ENCODE measurements at regions not wholly inside any gene's neighbourhood (a gene's known extent, or its start where the extent isn't known, plus 50 kb on each side); places are given as distances from the start of the nearest gene placed in this dataset.
A peak's percentile ranks its signal among the peaks of the same experiment; 100 is the strongest.
"Not testable (repeated sequence)": the region's sequence is repeated elsewhere in the genome, so short reads cannot be mapped to it uniquely, and the experiment has no call there.

DNA sequence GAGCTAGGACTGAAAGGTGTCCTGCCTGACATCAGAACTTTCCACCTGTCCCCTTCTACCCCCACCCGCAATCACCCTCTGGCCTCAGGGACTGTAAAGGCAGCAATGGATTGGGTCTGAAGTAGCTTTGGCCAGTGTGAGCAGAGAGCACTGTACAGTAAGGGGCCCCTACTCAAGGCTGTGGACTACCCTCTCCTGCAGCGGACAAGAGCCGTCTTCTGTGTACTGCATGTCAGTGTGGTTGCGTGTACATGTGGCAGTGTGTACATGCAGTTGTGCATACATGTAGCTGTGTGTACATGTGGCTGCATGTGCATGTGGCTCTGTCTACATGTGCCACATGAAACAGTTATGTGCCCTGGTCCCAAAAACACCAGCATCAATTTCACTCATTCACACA is 205.9 kb upstream of the LINGO1 start:
- DNase-seq: no peak

DNA sequence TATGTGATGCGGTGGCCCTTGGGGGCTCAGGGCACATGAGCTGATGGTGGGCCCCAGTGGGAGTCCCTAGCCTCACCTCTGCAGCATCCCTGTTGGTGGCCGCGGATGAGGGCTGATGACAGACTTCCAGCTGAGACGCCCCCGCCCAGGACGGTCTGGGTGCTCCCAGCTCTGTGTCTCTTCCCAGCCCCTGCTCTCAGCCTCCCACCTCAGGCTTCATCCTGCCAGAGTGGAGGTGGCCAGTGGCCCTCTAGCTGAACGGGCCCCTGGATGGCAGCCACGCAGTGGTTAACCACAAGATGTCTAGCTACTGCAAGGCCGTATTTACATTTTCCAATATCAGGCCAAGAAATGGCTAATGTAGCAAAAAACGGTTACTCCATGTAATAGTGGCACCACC is 205.3 kb upstream of the LINGO1 start:
- DNase-seq: no peak

DNA sequence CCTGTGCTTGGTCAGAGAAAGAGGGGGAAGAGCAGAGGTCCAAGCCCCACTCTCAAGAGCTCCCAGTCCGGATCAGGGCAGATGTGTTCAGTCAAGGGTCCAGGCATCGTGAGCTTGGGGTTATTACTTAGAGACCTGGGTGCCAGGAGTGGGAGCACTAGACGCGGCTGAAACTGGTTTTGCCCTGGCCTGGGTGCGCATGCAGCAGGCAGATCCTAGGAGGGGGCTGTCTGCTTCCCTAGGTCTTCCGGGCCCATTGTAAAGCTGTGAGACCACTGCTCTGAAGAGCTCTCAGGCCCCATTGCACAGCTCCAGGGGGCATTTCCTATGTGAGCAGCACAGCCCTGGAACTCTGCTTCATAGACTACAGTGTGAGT is 204.9 kb upstream of the LINGO1 start:
- no peak for DNase-seq

DNA sequence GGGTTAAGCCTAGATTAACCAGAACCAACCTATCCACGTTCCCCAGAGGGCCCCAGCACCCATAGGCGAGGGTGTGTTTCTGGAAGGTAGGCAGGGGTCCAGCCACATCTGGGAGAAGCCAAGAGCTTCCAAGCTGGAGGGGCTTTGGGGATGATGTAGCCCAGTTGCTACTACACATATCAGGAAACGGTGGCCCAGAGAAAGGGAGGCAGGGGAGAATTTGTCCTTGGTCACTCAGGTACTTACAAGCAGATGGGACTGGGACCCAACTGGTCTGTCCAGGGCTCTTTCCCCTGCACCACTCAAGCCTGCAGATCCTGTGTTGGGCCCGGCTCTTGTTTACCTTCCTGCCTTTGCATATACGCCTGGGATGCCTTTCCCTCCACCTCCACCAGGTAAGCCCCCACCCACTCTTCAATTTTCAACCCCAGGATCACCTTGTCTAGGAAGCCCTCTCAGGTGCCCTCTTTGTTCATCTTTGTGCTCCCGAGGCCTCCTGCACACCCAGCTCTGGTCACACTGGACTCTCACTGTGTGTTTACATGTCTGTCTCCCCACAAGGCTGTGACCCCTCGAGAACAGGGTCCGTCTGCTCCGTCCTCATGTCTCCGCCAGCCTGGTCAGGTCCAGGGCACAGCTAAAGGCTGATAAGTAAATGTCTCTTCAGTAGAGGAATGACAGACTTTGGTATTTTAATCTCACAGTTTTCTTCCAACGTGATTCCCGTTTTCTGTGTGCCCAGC is 204.4 kb upstream of the LINGO1 start:
- DNase-seq: no peak

DNA sequence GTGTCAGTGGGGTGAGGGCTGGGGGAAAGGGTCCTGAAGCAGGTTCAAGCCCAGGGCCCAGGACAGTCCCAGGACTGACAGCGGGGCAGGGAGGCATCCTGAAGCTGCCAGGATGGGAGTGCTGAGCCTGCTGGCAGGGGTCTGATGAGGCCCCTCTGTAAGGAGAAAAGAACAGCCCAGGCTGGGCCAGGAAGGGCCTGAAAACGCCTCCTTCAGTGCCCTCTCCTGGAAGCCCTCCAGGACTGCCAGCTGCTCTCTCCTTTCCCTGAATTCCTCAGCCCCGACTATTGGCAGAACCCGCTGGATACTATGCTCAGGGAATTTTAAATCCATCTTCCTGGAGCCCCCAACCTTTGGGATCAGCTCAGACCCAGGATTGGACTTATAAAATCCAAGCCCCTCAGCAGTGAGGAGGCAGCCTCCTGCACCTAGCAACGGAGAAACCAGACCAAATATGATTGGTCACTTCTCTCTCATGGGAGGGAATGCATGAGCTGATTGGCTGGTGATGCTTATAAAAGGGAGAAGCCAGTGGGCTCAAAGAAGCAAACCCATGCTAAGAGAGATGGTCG is 203.5 kb upstream of the LINGO1 start:
- DNase-seq: peak; percentile 9

DNA sequence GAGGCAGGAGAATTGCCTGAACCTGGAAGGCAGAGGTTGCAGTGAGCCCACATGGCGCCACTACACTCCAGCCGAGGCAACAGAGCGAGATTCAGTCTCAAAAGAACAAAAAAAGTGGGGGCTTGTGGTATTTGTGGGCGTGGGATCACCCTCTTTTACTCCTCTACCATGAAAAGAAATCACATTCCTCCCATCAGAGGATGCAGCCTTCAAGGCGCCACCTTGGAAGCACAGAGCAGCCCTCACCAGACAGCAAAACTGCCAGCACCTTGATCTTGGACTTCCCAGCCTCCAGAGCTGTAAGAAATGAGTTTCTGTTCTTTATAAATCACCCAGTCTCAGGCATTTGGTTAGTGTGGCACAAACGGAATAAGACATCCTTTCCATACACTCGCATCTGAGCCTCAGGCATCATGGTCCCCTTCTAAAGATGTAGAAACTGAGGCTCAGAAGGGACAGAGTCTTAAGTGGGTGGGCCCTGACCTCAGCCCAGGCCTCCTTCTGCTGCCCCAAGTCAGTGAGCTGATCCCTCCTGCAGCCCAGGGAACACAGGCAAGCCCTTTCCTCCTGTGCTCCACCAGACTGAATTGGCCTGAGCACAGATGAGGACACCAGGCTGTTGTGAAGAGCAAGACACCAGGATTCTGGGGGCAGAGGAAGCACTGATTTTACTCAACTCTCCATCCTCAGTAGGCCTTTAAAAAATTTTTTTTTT is 201.7 kb upstream of the LINGO1 start:
- no peak for DNase-seq

DNA sequence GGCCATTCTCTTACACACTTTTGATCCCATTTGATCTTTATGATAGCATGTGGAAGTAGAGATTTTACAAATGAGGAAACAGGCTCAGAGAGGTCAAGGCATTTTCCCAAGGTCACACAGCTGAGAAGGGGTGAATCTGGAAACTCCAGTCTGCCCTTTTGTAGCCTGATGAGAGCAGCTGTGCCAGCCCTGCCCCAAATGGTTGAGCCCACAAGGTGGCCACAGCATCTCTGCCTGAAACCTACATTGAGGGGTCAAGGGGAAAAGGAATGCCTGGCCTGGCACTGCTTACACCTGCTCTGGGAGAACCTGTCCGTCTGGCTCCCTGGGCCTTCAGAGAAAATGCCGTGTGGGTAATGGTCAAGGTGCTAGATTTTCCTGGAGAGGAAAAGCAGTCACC is 200.2 kb upstream of the LINGO1 start:
- DNase-seq: no peak

DNA sequence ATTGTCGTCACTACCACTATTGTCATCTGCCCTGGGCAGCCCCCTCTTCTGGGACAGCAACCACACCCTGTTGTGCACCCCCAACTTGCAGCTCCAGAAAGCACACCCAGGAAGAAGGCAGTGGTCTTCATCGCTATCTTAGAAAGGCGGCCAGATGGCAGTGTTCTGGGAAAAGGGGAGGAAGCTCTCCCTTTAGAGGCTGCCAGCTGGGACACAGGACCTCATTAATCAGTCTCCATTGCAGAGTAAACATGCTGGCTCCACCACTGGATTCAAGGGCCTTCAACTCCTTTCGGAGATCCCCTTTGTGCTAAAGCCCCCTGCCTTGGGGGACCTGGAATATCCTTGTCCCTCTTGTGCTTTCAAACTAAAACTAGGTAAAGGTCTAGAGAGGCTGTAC is 199.3 kb upstream of the LINGO1 start:
- peak; percentile 78 for DNase-seq

DNA sequence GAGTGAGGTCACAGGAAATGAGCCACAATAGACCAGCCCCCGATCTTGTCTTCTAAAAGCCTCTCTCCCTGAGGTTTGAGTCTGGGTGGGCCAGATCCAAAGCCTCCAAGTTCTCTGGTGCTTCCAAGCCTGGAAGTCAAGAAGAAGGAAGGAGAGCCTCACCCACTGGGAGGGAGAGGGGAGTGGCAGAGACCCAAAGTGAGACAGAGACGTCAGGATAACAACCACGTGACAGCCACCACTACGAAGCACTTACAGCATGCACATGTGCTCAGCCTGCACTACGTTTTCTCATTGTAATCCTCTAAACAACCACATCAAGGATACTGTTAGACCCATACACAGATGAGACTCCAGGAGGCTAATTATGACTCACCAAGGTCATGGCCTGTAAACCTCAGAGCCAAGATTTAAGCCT is 197.3 kb upstream of the LINGO1 start:
- peak; percentile 12 for DNase-seq

DNA sequence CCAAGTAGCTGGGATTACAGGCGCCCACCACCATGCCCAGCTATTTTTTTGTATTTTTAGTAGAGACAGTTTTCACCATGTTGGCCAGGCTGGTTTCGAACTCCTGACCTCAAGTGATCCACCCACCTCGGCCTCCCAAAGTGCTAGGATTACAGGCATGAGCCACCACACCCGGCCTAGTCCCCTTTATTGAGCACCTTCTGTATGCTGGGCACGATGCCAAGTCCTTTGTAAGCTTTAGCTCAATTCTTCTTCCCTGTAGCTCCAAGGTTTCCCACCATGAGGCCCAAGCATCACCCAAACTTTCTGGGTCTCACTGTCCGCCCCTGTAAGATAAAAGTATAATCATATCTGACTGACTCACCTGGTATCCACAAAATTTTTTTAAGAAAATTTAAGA is 196.6 kb upstream of the LINGO1 start:
- DNase-seq: not testable (repeated sequence)

DNA sequence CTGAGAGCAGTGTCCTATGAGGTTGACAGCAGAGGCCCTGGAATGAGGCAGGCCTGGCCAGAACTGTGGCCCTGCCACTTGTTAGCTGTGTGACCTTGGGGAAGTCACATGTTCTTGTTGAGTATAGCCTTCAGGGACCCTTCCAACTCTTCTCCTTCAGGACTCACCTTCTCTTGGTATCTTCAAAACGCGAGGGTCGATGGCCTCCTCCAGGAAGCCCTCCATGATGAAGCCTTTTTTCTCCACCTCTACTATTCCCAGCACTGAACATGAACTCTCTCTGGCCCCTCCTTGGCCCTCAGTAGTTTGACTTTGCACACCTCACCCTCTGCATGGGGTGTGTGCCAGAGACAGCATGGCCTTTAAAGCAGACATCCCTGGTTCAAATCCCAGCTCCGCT is 195.1 kb upstream of the LINGO1 start:
- no peak for DNase-seq

DNA sequence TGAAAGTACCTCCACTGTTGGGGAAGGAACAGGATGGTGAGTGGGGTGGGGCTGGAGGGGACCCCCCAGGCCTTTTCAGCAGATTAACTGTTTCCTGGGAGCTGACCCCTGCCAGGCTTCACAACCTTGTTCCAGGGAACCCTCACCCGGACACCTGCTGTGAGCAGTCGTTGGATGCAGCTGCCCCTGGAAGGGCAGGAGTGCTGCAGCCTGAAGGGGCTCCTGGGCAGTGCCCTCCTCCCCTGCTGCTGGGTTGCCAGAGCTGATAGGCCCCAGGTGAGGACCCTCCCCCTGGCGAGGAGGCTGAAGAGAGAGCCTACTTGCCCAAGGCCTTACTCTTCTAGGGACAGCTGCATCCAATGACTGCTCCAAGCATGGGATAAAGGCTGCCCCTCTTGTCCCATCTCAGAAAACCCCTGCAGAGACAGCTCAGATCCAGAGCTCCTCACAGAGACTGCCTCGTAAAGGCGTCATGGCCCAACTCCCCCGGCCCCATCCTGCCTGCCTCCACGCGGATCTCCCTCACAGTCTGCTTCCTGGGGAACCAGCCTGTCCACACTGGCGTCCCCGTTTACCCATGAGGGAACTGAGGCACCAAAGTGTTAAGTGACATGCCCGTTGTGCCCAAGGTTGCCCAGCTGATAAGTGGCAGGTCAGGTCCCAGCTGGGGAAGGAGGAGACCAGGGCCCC is 193.4 kb upstream of the LINGO1 start:
- no peak for DNase-seq

DNA sequence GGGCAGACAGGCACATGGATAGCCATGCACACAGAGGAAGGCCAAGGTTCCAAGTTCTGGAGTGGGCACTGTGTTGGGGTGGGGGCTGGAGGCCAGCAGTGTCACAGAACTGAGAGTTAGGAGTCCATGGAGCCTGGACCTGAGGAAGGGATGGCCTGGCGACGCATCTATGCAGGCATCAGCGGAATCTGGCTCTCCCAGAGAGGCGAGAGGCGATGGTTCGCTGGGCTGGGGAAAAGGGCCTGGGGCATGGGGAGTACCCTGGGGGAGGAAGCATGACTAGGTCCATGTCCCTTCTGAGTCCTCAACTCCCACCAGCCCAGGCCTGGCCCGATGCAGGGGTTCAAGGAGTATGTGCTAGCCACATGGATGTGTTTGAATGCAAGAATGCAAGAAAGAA is 192.8 kb upstream of the LINGO1 start:
- DNase-seq: no peak

DNA sequence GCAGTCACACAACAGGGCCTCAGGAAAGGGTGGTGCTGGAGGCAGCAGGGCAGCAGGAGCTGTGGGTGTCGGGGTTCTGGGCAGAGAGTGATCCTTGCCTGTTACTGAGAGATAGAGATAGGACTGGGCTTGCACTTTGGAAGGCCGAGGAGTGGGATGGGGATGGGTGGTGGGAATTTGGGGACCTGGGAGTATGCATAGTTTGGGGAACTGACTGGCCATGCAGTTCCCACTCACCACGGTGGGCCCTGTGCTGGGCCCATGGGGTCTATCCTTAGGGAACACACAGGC is 192.5 kb upstream of the LINGO1 start:
- no peak for DNase-seq

DNA sequence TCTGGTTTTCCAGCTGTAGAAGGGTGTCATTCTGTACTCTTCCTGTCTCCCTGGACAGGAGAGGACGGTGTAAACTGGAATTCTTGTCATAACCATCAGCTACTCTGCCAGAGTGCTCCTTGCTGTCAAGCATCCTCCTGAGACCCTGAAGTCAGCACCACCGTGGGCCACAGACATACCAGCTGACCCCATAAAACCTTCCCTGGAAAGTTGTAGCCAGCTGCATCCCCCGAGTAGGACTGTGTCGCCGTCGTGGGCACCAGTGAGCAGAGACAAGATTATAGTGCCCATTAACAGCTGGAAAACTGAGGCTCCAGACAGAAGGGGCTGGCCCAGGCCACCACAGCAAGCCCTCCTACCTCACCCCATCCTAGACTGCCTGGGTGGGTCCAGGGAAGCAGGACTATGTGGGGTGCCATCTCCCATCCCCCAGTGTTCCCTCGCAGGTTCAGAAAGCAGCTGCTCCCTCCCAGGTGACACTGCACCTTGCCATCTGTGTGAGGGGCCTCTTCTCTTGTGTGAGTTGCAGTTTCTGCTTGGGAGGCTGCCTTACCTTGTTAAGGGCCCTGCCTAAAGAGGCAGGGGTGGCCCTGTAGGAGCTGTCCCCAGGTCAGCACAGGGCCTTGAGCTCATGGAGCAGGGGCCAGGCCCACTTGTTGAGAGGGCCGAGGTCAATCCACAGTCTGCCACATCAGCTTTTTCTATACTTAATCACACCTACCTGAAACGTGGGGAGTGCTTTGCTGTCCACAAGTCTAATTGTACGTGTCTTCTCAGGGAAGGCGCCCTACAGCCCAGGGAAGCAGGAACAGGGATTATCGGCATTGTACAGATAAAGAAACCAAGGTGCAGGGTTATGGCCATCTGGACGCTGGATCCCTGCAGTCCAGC is 191.9 kb upstream of the LINGO1 start:
- DNase-seq: no peak

DNA sequence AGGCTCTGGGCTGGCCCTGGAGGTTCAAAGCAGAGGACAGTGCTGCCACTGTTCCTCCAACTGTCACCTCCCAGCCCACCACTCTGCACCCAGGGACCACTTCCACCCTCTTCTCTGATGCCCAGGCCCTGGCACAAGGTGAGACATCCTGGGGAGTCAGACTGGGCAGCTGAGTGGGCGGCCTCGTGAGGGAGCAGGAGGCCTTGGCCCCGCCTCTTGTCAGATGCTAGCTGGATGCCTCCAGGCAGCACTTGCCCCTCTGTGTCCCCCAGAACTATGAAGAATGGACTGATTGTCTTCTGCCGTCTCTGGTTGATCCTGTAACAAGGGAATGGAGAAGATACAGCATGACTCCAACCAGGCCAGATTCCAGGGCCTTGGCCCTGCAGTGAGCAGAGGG is 191.0 kb upstream of the LINGO1 start:
- no peak for DNase-seq

DNA sequence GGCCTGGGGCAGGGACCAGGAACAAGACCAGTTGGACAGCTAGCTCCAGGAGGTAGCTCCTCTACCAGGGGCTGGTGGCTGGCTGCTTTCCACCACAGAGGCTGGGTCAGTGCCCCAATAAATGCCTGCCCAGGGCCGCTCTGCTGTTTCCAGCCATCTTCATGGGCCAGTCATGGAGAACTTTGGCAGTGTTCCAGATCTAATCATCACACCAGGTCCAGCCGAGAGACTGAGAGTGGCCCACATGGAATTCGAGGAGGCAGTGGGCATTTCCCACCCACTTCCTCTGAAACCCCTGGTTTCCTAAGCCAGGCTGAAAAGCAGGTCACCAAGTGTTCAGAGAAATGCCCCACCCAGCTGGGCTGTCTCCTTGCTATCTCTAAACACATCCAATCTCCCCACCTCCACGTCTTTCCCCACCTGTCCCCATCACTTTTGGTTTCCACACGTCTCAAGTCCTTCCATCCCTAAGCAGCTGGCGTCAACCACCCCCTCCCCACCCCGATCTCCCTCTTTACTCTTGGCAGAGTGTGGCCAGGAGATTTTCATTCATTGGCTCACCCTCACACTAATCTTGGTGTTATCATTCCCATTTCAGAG is 190.0 kb upstream of the LINGO1 start:
- peak; percentile 8 for DNase-seq

DNA sequence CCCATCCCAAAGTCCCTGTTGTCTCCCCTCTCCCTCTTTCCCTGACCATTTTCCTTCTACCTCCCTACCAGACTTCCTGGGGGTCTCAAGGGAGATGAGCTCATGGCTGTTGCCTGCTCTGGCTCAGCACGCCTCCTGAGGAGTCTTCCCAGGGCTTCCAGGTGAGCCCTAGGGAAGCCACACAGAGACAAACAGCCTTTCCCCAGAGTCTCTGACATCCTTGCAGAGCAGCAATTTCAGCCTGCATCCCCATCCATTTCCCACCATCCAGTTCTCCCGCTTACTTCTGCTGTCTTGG is 189.2 kb upstream of the LINGO1 start:
- peak; percentile 11 for DNase-seq

DNA sequence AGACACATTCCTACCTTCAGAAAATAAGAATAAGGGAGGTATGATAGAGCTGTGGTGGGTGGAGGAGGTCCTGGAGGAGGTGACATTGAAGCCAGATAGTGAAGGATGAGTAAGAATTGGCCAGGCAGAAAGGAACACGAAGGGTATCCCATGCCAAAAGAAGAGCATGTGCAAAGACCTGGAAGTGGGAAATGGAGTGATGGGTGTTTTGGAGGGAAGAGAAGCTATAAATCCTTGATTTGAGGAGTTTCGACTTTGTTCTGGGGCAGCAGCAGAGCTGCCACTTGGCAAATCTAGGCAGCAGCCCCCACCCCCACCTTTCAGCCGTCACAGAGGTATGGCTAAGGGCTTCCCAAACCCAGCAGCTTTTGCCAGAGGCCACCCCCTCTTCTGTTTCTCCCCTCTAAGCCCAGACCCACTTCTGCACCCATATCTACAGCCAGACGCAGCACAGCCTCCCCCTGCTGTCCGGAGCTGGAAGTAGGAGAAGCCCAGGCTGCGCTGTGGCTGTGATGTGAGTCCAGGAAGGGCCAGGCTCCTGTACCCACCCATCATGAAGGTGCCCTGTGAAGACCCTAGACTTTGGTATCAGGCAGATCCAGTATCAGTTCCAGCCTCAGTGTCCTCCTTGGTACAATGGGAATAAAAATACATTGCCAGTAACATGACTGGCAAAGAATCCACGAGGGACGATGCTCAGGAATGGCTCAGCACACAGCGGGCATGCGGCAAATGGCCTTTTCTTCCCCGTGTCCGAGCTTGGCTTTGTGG is 188.7 kb upstream of the LINGO1 start:
- peak; percentile 64 for DNase-seq

DNA sequence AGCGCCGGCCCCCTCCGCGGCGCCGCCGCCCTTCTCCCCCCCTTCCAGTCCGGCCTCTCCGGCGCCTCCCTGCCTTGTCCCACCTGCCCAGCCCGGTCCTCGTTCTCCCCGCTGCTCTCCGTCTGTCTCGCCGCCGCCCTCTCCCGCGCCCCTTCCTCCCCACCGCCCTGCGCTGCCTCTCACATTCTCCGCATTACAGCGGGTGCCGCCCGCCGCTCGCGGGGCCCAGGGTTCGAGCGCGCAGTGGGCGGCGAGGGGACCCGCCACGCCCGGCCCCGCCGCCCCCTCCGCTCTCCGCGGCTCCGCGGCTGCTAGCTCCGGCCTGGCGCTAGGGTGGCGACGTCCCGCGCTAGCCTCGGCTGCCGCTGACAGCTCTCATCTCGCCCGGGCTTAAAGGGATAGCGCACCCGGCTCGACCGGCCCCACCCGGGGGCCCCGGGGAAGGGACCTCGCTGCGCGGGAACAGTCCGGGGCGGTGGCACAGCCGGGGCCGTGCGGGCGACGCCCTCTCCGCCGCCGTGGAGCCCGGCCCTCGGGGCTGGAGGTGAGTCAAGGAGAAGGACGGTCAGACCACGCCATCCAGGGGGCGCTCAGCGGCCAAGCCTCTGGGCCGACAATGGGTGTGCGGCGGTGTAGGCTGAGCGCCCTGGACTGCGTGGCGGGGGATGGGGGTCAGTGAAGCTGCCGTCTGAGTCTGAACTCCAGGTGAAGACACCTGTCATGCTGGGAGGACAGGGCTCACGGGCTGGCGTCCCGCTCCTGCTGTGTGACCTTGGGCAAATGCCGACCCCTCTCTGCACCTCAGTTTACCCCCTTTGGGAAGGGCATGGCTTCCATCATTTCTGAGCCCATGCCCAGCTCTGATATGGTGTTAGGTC is 187.4 kb upstream of the LINGO1 start:
- peak; percentile 71 for DNase-seq

All from NCI-H69 (cell line).